AG10803 (cell line): ENCODE measurements at regions not wholly inside any gene's neighbourhood (a gene's known extent, or its start where the extent isn't known, plus 50 kb on each side); places are given as distances from the start of the nearest gene placed in this dataset.

Experiments
- DNase-seq: peaks from one replicate; pipeline ENCODE4 v3.0.0; 2010; ENCODE audit warnings: low read depth
- H3K4me3 ChIP-seq: 2 replicates; pipeline ENCODE4 v1.5.1; 2011; ENCODE audit warnings: mild to moderate bottlenecking, low read length, control low read depth
- TF ChIP-seq, protein P1 (sequence below): conservative IDR thresholded peaks from 2 replicates; pipeline ENCODE4 v1.5.1; 2011; ENCODE audit warnings: mild to moderate bottlenecking, low read length, control low read depth, inconsistent platforms

GRCh38 chr18:27261769-27262549 is 76.9 kb upstream of the CHST9 start:
- TF ChIP-seq, protein P1, sequence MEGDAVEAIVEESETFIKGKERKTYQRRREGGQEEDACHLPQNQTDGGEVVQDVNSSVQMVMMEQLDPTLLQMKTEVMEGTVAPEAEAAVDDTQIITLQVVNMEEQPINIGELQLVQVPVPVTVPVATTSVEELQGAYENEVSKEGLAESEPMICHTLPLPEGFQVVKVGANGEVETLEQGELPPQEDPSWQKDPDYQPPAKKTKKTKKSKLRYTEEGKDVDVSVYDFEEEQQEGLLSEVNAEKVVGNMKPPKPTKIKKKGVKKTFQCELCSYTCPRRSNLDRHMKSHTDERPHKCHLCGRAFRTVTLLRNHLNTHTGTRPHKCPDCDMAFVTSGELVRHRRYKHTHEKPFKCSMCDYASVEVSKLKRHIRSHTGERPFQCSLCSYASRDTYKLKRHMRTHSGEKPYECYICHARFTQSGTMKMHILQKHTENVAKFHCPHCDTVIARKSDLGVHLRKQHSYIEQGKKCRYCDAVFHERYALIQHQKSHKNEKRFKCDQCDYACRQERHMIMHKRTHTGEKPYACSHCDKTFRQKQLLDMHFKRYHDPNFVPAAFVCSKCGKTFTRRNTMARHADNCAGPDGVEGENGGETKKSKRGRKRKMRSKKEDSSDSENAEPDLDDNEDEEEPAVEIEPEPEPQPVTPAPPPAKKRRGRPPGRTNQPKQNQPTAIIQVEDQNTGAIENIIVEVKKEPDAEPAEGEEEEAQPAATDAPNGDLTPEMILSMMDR, result no peak
- no peak overlapping the region for H3K4me3 ChIP-seq
- DNase-seq, result no peak

DNA sequence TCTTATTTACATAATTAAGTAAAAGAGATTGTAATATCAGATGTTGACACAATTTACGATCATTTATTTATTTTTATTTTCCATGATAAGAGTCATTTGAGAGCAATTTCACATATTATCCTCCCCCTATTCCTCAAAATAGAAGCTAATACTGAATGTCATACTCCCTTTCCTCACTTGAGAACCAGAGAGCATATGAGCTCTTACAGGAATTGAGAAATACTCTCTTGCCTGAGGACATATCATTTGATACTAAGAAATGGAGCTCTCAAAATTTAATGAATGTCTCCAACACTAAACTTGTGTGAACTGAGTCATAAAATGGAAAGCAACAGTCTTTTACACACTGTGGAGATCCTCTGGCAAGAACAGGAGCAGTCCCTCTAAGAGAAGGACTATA is 68.5 kb upstream of the CHST9 start:
- DNase-seq, result no peak
- TF ChIP-seq, protein P1, result no peak
- H3K4me3 ChIP-seq, result no peak overlapping the region

DNA sequence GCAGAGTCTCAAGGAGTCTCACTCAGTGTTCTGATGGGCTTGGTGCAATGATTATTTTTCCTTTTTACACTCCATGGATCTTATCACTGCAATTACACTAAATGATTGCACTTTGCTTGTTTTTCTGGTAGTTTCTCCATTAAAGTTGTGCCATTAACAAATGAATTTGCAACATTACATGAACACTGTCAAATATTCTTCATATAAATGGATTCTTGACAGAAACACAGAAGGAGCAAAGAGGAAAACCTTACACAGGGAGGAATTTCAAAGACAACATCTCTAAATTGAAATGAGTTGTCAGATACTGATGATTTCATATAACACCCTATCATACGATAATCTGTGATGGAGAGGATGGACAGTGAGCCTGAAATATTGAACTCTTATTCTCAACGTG is 65.4 kb upstream of the CHST9 start:
- TF ChIP-seq, protein P1, result no peak
- no peak overlapping the region for H3K4me3 ChIP-seq
- no peak for DNase-seq

DNA sequence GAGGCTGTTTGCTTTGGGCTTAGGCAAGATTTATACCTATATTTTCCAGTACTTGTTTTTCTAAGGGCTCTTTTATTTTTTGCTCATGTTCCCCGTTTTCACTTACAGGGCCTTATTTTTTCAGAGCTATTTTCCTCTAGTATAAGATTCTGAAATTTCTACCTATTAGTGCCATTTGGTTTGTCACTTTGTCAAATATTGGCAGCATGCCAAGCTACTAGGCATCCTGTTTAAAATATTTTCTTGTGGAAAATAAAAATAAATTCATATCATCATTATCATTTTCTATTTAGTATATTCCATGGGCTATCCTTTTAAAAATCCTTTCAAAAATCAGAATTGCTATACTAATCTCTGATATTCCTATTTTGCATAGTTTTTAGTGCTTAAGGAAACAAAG is 64.8 kb upstream of the CHST9 start:
- H3K4me3 ChIP-seq, result no peak overlapping the region
- DNase-seq, result no peak
- TF ChIP-seq, protein P1, result no peak

DNA sequence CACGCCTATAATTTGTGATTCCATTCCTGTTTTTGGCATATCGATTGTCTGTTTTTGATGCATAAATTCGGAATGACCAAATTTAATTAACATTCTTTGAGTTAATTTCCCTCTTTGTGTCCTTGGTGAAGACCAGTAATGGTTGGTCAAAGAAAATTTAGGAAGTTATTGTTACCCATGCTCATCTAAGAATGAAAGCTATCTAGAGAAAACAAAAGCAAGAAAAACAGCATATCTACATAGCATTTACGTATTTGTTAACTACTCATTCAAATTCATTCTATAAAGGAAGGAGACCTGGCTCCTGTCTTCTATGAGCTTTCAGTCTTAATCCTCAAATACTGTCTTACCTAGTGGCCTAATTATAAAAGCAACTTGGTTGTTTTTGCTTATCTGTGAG is 59.2 kb upstream of the CHST9 start:
- TF ChIP-seq, protein P1, result no peak
- no peak overlapping the region for H3K4me3 ChIP-seq
- DNase-seq, result no peak

- TF ChIP-seq, protein P1, result no peak
- no peak for DNase-seq
- H3K4me3 ChIP-seq, result no peak overlapping the region
Observed at GRCh38 chr18:27242392-27243047, 57.4 kb upstream of the CHST9 start.

DNA sequence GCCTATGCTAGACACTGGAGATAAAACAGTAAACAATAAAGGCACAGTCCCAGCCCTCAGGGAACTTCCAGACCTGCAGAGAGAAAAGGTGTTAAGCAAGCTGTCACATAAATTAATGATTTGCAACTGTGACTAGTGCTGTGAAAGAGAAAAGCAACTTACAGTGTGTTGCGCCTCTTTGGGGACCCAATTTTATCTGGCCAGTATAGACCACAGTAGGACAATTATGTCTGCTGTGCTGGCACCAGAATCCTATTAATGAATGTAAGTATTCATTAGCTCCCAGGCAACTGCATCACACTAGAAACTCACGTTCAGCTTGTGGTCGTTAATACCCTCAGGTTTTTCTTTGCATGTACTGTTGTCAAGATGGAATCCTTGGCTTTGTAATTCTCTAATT is 55.3 kb upstream of the CHST9 start:
- DNase-seq, result no peak
- TF ChIP-seq, protein P1, result no peak
- H3K4me3 ChIP-seq, result no peak overlapping the region
